NCI-H82 treated with DMSO at 0.1 percent for 48 hours (cell line): ENCODE measurements at regions not wholly inside any gene's neighbourhood (a gene's known extent, or its start where the extent isn't known, plus 50 kb on each side); places are given as distances from the start of the nearest gene placed in this dataset.
"Not testable (repeated sequence)": the region's sequence is repeated elsewhere in the genome, so short reads cannot be mapped to it uniquely, and the experiment has no call there.

ENCODE experiments used
- DNase-seq: peaks from one replicate; lab custom pipeline; 2025; ENCODE audit not compliant: unreplicated experiment; lab: John Stamatoyannopoulos, UW

DNA sequence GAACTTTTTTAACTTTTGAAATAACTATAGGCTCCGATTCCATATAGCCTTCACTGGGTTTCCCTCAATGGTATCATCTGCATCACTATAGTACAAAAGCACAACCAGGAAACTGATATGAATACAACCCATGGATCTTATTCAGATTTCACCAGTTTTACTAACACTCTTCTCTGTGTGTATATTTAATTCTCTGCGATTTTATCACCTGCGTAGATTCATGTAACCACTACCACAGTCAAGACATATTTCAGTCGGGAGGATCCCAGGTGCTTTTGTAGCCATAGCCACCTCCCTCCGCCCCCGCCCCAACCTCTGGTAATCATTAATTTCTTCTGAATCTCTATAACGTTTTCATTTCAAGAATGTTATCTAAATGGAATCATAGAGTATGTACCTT is 82.8 kb upstream of the C7orf33 start:
- DNase-seq = no peak

DNA sequence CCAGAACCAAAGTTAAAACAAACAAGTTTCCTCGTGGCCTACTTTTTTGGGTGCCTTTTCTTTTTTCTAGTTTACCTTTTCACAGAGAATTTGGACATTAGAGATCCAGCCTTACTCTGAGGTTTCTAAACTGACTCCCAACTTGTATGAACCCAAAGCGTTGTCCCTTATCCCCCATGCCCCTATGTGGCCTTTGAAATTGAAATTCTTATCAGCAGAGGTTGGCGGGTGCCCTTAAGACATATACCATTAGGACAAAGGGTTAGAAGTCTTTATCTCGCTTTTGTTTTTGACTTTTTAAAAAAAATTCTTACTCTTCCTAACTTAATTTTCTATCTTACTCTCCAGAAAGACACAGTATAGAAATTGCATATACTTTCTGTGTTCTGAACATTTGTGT is 76.3 kb upstream of the C7orf33 start:
- no peak for DNase-seq

DNA sequence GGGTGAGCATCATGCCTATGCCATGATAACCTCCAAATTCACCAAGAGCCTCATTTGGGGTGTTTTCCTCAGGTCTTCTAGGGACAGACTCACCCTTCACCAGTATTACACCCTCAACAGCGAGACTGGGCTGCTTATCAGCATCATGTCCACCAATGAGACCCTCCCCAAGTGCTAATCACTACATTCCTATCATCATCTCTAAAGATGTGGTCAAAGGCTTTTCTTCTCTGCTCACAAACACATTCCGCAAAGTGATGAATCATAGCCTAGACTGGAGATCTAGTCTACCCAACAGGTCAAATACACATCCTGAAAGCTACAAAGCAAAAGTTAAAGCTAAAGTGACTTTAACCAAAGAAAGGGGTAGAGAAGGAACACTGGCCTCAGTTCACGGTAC is 75.3 kb upstream of the C7orf33 start:
- no peak for DNase-seq

DNA sequence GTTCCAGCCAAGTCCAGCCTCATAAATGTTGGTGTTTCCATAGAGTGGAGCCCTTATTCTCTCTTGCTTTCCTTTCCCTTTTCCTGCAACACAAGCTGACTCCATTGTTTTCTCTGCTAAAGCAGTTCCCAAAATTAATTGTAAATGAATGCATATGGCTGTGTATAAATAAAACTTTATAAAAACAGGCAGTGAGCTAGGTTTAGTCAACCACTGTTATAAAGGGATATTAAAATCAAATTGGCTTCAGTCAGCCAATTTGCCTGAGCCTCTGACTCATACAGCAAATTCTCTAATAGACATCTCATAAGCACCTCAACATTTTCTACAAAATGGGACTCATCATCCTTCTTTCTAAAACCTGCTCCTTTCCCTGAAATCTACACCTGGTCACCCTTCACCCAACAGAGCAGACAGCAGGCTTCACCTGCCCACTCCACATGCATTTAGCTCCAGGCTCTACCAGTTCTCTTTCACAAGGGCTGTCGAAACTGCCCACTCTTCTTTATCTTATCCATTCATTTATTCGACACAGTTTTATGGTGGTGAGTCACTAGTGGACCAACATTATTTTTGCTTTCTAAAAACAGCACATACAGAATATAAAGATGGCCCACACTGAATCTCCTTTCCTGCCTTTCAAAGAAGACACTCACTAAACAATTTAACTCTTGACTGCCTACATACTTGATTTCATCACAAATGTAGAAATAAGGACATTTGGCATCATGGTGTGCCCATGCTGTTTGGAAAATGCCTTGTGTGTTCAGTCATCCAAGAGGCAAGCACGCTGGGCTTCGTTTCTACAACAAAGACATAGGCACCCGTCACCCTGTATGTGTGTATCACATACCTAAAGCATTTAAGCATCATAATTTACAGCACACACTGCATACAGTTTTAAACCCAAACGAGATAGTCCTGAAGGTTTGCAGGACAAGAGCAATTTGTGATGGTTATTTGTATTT is 74.6 kb upstream of the C7orf33 start:
- no peak for DNase-seq

DNA sequence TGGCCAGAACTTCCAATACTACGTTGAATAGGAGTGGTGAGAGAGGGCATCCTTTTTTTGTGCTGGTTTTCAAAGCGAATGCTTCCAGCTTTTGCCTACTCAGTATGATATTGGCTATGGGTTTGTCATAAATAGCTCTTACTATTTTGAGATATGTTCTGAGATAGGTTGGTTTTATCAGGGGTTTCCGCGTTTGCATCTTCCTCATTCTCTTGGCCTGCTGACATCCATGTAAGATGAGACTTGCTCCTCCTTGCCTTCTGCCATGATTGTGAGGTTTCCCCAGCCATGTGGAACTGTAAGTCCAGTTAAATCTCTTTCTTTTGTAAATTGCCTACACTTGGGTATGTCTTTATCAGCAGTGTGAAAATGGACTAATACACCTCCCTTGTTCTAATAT is 71.2 kb upstream of the C7orf33 start:
- DNase-seq = not testable (repeated sequence)

DNA sequence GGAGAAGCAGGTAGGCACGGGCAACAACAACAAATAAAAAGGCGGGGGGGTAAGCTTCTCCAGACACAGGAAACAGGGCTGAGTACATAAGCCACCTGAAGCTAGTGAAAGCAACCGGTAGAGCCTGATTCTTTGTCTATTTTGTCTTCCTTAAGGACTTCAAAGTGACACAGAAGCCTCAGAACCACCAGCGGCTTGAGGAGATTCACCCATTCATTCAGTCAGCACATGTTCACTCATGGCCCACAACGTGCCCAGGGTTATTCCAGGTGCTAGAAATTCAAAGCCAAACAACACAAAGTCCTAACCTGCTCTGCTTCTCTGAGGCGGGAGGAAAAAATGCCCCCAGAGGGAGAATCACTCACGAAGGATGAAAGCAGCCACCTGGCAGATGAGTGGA is 69.3 kb upstream of the C7orf33 start:
- DNase-seq = no peak

DNA sequence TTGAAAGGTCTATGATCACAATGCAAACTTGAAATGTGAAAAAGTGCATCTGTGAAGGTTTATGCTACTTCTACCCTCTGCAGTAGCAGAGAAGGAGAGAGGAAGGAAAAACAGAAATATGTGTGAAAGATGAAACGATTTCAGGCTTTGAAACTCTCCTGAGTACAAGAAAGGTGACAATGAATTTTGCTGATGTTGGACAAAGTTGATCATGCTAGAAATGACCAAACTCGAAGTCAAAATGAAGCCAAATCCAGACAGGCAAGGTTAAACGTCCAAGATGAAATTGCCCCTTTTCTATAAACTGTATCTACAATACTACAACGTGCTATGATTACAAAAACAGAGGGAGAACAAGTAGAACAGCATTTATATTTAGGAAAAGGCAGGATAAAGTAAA is 67.0 kb upstream of the C7orf33 start:
- DNase-seq = no peak

DNA sequence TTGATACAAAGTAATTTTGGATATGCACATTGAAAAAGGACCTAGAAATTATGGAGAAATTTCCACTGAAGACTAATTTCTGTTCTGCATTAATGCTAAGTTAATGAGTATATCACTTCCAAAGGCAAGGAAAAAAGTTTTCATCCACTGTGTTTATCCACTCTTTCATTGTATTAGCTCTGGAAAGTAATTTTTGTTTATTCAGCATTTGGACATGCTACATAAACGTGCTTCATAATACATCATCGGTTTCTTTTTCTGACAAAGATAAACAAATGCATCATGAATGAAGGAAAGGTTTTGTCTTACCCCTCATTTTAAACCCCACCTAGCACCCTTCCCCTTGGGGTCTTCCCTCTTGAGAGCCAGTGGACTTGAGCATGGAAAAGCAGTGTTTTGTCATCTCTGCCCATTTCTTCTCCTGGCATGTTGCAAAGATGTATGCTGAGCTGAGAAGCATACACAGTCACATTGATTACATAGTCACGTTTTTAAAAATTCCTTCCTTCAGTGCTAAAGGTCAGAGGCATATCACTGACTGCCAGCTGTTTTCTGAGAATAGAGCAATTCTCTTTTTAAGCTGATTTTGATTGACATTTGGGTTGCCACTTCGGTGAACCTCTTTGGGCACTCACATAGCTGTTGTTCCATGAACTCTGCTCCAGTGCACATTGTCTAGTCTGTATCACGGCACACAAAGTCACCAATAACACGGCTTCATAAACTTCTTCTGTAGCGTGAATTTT is 65.9 kb upstream of the C7orf33 start:
- DNase-seq = no peak

DNA sequence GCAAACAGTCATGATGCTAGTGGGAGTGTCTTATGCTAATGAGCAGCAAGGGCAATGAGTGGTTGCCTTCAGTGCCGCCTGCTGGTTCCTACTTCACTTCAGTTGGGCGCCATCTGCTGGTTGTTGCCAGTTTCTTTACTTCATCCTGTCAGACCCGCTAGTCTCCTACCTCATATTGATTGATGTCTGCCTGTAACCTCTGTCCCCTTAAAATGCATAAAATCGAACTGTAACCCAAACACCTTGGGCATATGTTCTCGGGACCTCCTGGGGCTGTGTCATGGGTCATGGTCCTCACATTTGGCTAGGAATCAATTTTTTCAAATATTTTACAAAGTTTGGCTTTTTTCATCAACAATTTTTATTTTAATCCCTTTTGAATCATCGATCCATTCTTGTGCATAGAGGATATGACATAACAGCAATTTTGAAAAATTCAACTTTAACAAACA is 62.8 kb upstream of the C7orf33 start:
- DNase-seq = no peak

DNA sequence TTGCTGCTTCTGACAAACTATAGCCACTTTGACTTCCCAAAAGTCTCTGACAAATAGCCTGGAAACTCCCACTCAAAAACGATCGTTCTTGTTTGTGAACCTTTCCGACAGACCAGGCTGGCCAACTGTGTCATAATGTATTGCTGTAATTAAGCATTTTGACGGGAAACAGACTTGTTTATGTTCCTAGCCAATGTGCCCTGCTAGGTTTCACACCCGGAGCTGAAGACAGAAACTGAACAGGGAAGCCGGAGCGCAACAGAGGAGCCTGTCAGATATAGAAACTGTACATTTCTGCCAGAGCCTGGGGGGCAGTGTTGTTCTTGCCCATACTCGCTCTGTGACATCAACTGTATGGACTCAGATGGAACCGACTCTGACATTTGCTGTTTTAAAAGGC is 55.3 kb upstream of the C7orf33 start:
- DNase-seq = no peak

DNA sequence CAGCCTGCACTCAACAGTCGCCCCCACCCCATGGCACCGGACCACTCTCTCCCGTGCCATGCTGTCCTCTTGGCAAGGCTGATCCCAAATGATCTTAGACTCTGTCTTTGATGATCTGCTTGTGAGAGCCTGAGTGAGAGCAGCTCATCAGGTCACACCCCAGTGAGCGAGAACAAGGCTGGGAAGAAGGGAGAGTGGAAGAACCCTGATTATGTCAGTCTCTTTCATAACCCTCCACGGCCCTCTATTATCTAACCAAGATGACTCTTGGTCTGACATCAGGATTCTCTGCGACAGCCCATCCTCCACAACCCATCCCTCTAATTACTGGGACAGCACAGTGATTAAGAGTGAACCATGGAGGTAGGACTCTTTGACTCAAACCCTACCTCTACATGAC is 53.1 kb upstream of the C7orf33 start:
- DNase-seq = no peak

DNA sequence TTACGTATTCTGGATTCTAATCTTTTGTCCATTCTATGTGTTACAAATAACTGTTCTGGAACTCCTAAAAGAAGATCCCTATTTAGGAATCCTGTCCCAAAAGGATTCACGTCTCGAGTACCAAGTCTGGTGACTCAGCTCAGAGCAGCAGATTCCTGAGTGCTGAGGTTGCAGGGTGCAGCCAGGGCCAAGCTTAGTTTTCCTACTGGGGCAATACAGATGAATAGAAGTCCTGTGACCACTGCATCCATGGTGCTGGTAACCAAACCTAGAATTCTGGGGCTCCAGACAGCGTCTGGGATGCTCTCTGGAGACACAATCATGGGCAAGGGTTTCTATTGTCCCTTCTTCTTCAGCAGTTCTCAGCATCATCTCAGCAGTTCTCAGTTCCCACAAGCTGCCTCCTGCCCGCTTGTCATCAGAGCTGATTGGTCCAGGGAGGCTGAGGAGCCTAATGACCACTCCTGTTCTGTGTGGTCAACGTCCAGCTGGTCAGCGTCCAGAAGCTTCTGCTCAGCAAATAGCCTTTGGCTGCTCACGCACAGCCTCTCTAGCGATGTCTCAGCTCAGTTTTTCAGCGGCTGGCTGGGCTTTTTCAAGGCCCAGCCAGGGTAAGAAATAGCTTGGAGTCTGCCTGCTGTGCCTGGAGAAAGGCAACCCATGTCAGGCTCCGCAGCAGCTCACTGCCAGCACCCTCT is 50.4 kb upstream of the C7orf33 start:
- no peak for DNase-seq
